GM19023 (cell line): ENCODE measurements at regions not wholly inside any gene's neighbourhood (a gene's known extent, or its start where the extent isn't known, plus 50 kb on each side); places are given as distances from the start of the nearest gene placed in this dataset.
"Not testable (repeated sequence)": the region's sequence is repeated elsewhere in the genome, so short reads cannot be mapped to it uniquely, and the experiment has no call there.

ENCODE experiments used
- ATAC-seq: cut with Tn5 transposase; IDR thresholded peaks from one replicate; pipeline ENCODE4 v1.9.1; 2021; ENCODE audit warnings: mild to moderate bottlenecking, moderate library complexity; ENCODE audit not compliant: unreplicated experiment

GRCh38 chr2:42978887-42979415 is 186.6 kb upstream of the HAAO start:
- no peak for ATAC-seq

DNA sequence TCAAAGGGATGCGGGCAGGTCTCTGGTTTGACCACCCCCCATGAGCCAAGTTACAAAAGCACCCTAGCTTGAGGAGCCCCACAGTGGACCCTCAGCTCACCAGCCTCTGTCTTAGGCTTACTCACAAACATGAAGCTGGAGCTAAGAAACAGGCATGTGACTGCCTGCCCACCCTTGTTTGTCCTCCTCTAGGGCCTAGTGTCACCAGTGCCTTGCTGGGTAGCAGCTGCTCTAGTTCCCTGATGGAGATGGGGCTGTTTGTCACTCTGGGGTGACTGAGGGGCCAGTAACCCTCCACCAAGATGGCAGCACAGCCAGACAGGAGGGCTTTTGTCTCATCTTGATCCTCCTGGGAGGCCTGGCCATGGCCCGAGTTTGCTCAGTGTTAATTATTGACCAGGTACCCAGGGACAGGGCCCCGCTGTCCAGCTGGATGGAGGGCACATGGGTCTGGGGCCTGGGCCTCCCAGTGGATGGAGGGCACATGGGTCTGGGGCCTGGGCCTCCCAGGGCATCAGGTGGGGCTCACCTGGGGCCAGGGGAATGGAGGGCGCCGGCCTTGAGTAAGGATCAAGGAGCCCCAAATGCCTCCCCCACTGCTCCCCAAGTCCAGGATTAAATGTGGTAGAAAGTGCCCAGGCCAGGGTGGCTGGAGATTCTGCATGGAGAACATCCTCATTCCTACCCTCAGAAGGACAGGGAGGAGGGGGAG is 185.9 kb upstream of the HAAO start:
- ATAC-seq: no peak

DNA sequence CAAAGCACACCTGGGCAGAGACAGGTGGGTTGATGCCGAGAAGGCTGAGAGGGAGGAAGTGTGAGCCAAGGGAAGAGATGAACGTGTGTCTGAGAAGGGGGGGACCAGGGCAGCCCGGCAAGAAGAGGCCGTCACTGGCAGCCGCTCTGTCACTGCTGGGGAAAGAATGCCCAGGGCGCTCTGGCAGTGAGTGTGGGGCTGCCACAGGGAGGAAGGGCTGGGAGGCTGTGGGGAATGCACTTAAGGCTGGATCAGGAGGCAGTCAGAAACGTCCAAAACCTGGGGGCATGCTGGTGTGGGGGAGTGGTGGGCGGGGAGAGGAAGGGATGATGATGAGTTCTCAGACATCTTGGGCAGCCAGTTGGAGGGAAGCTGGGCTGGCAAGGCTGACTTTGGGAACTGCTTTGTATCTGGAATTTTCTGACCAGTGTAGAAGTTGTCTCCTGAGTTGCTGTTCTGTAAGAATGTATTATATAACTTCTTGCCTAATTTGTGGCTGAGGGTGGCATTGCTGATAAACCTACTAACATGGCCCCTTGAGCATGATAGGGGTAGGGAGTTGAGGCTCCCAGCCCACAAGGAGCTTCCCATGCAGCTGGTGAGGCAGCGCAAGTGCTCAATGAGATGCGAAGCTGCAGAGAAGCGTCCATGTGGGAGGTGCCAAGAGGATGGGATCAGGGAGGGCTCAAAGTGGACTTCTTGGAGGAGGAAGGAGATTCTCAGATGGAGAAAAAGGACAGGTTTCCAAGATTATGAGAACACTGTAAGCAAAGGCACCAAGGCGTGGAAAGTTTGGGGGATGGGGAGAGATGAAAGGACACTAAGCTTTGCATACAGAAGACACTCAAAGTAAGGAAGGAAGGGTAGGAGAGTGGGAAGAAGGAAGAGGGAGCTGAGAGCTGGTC is 185.1 kb upstream of the HAAO start:
- no peak for ATAC-seq

DNA sequence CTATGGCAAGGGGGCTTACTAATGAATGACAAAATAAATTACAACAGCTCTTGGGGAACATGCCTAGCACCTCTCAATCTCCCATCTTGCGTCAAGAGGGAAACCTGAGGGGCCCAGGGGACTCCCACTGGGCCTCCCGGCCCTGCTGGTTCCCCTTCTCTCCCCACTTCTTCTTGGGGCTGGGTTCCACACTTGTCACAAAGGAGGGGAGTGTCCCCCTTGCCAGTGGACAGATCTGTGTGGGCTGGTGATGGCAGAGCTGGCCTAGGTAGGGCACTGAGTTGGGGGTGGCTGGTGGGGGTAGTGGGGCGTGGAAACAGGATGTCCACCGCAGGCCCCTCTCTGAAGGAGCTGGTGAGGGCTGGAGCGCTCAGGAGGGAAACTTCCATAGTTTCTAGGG is 184.0 kb upstream of the HAAO start:
- ATAC-seq: no peak

DNA sequence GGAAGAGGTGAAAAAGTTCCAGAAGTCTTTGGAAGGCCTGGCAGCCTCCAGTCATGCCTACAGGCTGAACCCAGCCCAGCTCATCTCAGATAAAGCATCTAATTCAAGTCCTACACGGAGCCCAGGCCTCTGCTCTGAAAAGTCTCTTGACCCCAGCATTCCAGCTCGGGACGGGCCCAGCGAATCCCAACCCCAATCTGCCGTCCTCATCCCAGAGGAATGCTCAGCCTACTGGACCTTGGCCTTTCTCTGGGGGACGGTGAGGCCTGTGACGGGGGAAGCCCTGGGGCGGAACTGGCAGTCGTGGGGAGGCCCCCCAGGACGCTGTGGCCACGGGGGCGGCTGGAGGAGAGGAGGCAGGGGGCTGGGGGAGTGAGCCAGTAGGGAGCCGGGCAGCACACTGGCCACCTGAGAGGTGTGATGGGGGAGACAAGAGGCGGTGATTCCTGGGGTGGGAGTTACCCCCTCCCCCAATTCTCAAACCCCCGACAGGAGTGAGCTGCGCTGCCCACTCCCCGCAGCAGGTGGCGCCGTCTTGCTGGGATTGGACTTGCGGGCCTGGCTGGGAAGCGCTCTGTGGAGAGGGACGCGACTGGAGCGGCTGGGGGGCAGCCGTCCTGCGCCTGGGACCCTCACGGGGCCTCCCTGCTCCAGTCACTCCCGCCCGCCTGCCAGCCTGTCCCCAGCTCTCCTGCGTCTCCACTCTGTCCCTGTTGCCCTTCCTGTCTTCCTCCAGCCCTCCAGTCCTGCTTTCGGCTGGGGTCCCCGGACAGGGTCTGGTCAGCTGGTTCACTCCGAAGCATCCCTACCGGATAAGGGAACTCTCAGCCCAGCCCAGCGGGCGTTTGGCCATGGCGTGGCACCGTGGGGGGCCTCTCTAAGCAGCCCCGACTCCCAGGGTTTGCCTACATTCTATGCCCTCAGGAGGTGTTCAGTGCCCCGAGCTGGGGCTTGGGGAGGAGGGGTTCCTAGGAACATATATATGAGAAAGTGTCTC is 182.6 kb upstream of the HAAO start:
- no peak for ATAC-seq

GRCh38 chr2:42974169-42974720 is 181.9 kb upstream of the HAAO start:
- no peak for ATAC-seq

DNA sequence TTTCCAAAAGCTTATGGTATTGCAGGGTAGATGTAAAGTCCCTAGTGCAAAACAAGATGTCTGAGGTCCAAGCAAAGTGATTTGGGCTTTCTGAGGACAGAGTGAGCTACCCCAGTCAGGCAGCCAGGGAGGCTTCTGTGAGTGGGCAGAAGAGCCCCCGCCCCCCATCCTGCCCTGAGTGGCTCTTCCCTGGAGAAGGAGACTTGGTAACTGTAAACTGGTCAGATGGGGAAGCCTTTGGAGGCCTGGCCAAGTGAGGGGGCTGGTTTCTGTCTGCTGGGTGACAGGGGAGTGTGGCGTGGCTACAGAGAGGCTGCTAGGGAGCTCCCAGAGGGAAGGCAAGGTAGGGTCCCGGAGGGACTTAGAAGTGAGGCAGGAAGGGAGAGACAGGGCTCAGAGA is 181.3 kb upstream of the HAAO start:
- no peak for ATAC-seq

- not testable (repeated sequence) for ATAC-seq
These were observed 180.6 kb upstream of the HAAO start for GRCh38 chr2:42972933-42973516.

- no peak for ATAC-seq
These were observed 179.8 kb upstream of the HAAO start for GRCh38 chr2:42971947-42972736.

DNA sequence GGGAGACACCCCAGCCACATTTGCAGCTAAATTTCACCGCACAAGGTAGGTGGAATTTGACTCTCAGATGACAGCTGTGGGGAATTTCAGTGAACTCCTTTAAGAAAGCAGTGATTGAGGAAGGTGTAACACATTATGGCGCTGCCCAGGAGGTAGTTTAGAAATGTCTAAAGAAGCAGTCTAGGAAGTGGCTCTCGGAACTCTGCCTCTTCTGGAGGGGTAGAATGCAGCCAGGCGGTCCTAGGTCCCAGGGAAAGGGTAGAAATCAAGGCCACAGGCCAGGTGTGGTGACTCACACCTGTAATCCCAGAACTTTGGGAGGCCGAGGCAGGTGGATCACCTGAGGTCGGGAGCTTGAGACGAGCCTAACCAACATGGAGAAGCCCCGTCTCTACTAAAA is 179.0 kb upstream of the HAAO start:
- ATAC-seq: no peak

GRCh38 chr2:42970151-42970550 is 177.8 kb upstream of the HAAO start:
- ATAC-seq: no peak

DNA sequence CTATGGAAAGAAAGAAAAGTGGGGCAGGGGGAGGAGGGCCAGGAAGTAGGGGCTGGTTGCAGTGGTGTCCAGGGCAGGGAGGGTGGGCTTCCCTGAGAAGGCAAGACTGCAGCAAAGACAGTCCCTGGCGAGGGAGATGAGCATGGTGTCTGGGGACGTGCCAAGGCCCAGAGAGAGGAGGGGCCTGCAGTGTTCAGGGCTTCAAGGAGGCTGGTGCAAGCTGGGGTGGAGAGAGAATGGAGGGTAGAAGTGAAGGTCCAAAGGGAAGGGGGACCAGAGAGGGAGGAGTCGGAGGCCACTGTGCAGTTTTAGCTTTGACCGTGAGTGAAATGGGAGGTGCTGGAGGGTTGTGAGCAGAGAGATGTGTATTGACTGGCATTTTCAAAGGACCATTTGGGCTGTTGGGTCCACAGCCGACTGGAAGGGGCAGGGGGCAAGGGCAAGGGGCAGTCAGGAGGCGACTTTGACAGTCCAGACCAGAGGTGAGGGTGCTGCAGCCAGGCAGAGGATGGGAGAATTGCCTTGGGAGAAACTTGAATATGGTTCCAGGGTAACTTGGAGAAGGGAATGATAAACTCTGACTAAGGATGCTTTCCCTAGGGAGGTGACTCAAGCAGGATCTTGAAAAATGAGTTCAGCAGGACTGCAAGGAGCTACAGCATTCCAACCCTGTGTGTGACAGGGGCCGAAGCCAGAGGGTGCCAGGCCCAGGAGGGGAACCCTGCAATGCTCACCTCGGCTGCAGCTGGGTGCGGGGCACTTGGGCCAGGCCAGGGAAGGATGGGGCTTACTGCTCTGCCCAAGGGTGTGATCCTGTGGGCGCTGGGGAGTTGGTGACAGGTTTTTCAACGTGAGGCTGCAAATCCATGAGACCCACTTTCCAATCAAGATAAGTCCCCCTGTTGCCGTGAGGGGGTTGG is 177.1 kb upstream of the HAAO start:
- no peak for ATAC-seq

DNA sequence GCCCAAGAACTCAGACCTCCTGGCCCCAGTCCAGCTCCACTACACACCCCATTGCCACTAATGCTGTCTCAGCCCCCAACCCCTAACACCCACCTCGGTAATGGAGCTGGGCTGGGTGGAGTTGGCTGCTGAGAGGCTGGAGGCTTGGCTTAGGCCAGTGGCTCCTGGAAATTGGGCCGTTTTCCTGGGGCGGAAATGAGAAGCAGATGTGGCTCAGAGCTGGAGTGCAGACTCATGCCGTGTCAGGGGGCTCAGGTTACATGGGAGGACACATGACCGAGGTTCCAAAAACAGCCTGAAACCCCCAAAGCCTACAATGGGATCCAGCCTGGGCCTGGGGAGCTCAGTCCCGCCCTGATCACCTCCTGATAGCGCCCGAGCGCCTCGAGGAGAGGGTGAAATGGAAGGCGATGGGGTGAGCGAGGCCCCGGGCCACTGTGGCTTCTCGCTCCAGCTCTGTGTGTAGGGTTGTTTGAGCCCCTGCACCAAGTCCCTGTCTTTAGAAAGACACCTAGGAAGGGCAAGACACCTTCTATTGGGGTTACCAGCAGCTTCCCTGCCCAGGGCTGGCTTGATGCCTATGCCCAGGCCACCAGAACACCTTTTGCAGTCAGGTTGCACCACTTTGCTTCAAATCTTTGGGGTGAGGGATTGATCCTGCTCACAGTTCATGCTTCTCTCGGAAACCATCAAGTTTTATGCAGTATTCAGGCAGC is 175.7 kb upstream of the HAAO start:
- ATAC-seq: no peak

- no peak for ATAC-seq
These were observed 173.5 kb upstream of the HAAO start for GRCh38 chr2:42965910-42966309.

GRCh38 chr2:42965196-42965595 is 172.8 kb upstream of the HAAO start:
- no peak for ATAC-seq

DNA sequence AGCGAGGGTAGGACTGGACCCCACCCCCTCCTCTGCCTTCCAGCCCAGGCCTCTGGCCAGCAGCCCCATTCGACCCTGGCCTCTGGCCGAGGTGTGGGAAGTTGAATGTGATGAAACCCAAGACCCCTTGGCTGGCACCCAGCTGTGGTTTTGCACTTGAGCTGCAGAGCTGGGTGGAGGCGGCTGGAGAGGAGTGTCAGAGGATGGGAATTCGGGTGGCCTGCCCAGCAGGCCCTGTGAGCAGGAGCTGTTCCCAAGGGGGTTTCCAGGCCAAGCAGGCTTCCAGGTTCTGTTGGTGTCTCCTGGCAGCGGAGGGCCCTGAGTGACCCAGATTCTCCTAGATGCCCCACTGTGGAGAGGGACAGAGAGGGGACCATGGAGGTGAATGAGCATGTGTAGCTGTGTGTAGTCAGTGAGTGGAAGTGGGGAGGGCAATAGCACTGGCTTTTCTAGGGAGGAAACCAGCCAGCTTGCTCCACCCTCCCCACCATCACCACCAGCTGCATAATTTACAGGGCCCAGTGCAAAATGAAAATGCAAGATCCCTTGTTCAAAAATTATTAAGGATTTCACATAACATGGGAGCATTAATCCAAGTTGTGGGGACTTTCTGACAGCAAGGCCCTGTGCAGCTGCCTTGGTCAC is 172.2 kb upstream of the HAAO start:
- no peak for ATAC-seq

GRCh38 chr2:42963452-42964068 is 171.2 kb upstream of the HAAO start:
- ATAC-seq: no peak
